Upper lobe of left lung (tissue), 4 donors: ENCODE measurements at regions not wholly inside any gene's neighbourhood (a gene's known extent, or its start where the extent isn't known, plus 50 kb on each side); places are given as distances from the start of the nearest gene placed in this dataset.

ENCODE experiments used
- CTCF ChIP-seq, 6 experiments: fragments of 450-650 bp in 4 of 6; fragments of 200-600 bp in 2 of 6; sonication (generic) in 2 of 6; IDR thresholded peaks; one replicate each; pipeline ENCODE4 v1.5.1; 2016 to 2019; ENCODE audit warnings: antibody characterized with exemption in 6 of 6
- EP300 ChIP-seq, 4 donors: sonication (generic); formaldehyde crosslinking; IDR thresholded peaks; one replicate each; pipeline ENCODE4 v1.5.1; 2017; ENCODE audit warnings: antibody characterized with exemption in 4 of 4, control low read depth in 2 of 4
- POLR2A ChIP-seq, 4 donors: fragments of 450-650 bp; IDR thresholded peaks; one replicate each; pipeline ENCODE4 v1.5.1; 2016 to 2017; ENCODE audit warnings: antibody characterized with exemption in 4 of 4, mild to moderate bottlenecking in 2 of 4

GRCh38 chr9:100865648-100866047 is 162.9 kb upstream of the PLPPR1 start:
- TF ChIP-seq POLR2A (IDR thresholded peaks at IDR 0.05) (no peak), CTCF (IDR thresholded peaks at IDR 0.05) (no peak), EP300 (IDR thresholded peaks at IDR 0.05) (no peak)
